Body of pancreas (tissue), 4 donors: ENCODE measurements at regions not wholly inside any gene's neighbourhood (a gene's known extent, or its start where the extent isn't known, plus 50 kb on each side); places are given as distances from the start of the nearest gene placed in this dataset.

Experiments
- ATAC-seq: fragments of 150-250 bp; one replicate; pipeline ENCODE4 v1.9.1; 2016
- DNase-seq, 4 donors: peaks; one replicate each; pipeline ENCODE4 v3.0.0-alpha.2; 2019
- H3K27ac ChIP-seq, 4 donors: fragments of 200-600 bp; sonication (generic); 1 replicate in 3 of 4; 2 replicates in 1 of 4; pipeline versions ENCODE4 v1.5.1 to v1.6.1; 2016 to 2019; ENCODE audit warnings: mild to moderate bottlenecking in 1 of 4, mixed read lengths in 1 of 4, moderate library complexity in 1 of 4
- H3K27me3 ChIP-seq, 2 donors: fragments of 200-600 bp; sonication (generic); one replicate each; pipeline ENCODE4 v1.6.0; 2016; ENCODE audit warnings: mild to moderate bottlenecking in 1 of 2
- H3K36me3 ChIP-seq, 2 donors: fragments of 200-600 bp; sonication (generic); replicated peaks in 1 of 2; 2 replicates each; pipeline ENCODE4 v1.5.1; 2016; ENCODE audit warnings: low read depth in 2 of 2; ENCODE audit not compliant: insufficient read depth in 1 of 2
- H3K4me1 ChIP-seq: fragments of 200-600 bp; sonication (generic); one replicate; pipeline ENCODE4 v1.6.0; 2016
- H3K4me3 ChIP-seq, 2 donors: fragments of 200-600 bp; sonication (generic); 1 replicate in 1 of 2; 2 replicates in 1 of 2; pipeline ENCODE4 v1.5.1; 2016 to 2019
- H3K9me3 ChIP-seq, 3 donors: fragments of 200-600 bp; sonication (generic); 1 replicate in 2 of 3; 2 replicates in 1 of 3; pipeline ENCODE4 v1.5.1; 2016
- POLR2A ChIP-seq, 3 donors: fragments of 450-650 bp; IDR thresholded peaks; one replicate each; pipeline ENCODE4 v1.6.1; 2016; ENCODE audit warnings: antibody characterized with exemption in 3 of 3, mild to moderate bottlenecking in 2 of 3
- WGBS, 2 donors: methylation state at CpG; one replicate each; pipeline ENCODE4 v1.1.5; 2017; 5-methylcytosine and 5-hydroxymethylcytosine counted together
- intact Hi-C: fragments of 100-400 bp; cut with DNase I; formaldehyde crosslinking; loops from one replicate; pipeline ENCODE4 v1.15.1; 2023
- TF ChIP-seq, protein P1 (sequence below), 7 experiments: fragments of 450-650 bp in 4 of 7; fragments of 200-600 bp in 3 of 7; sonication (generic) in 3 of 7; IDR thresholded peaks; one replicate each; pipeline ENCODE4 v1.5.1; 2016 to 2019; ENCODE audit warnings: antibody characterized with exemption in 7 of 7

- TF ChIP-seq, protein P1, sequence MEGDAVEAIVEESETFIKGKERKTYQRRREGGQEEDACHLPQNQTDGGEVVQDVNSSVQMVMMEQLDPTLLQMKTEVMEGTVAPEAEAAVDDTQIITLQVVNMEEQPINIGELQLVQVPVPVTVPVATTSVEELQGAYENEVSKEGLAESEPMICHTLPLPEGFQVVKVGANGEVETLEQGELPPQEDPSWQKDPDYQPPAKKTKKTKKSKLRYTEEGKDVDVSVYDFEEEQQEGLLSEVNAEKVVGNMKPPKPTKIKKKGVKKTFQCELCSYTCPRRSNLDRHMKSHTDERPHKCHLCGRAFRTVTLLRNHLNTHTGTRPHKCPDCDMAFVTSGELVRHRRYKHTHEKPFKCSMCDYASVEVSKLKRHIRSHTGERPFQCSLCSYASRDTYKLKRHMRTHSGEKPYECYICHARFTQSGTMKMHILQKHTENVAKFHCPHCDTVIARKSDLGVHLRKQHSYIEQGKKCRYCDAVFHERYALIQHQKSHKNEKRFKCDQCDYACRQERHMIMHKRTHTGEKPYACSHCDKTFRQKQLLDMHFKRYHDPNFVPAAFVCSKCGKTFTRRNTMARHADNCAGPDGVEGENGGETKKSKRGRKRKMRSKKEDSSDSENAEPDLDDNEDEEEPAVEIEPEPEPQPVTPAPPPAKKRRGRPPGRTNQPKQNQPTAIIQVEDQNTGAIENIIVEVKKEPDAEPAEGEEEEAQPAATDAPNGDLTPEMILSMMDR (IDR thresholded peaks at IDR 0.05): no peak
- TF ChIP-seq POLR2A (IDR thresholded peaks at IDR 0.05): no peak
- peak overlapping the region in 1 of 4 donors; percentile 87 for H3K27ac ChIP-seq
- H3K4me3 ChIP-seq: no peak overlapping the region
- no peaks in the 10 kb centered on the region for H3K36me3 ChIP-seq
- no peaks in the 10 kb centered on the region for H3K27me3 ChIP-seq
- 90 to 93% methylated on average over 2 of the region's 2 CpGs for WGBS, 2 donors
- no peak for ATAC-seq
- no peak for DNase-seq
- intact Hi-C loops: no loop called here
- peaks cover 49% of the 10 kb centered on the region for H3K4me1 ChIP-seq
- no peaks in the 10 kb centered on the region for H3K9me3 ChIP-seq
These were observed 186.5 kb upstream of the ANKRD55 start for GRCh38 chr5:56419667-56420066.

DNA sequence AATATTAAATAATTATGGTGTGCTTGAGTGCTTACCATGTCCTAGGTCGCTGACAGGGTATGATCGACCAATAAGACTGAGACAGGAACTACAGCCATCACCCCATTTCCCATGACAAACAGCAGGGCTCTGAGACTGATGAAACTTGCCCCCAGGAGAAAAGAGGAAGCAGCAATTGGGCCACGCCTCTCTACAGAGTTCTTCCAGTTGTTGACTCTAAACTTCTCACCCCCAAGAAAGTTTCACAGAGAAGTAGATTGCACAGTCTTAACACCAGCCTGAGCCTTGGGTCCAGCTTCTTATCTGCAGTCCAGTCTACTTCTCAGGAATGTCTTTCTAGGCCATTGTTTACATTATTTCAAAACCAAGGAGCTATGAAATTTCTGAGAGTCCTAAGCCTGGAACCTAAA lies 182.2 kb upstream of the ANKRD55 start:
- TF ChIP-seq, protein P1 (IDR thresholded peaks at IDR 0.05): no peak
- TF ChIP-seq POLR2A (IDR thresholded peaks at IDR 0.05): peak in 1 of 3 donors; percentile 13
- Histone ChIP-seq H3K9me3 (no peaks in the 10 kb centered on the region), H3K27ac (peak overlapping the region in 1 of 4 donors; percentile 70), H3K4me3 (no peak overlapping the region), H3K4me1 (peaks cover 14% of the 10 kb centered on the region), H3K36me3 (no peaks in the 10 kb centered on the region), H3K27me3 (no peaks in the 10 kb centered on the region)
- peak in 2 of 4 donors; percentile 27 to 73 for DNase-seq
- intact Hi-C loops: no loop called here
- ATAC-seq: no peak
- 71 to 74% methylated on average over 3 of the region's 3 CpGs for WGBS, 2 donors

GRCh38 chr5:56414066-56414465 lies 180.9 kb upstream of the ANKRD55 start:
- peak overlapping the region in 1 of 4 donors; percentile 70 for H3K27ac ChIP-seq
- 52 to 78% methylated on average over 3 of the region's 3 CpGs for WGBS, 2 donors
- no peak for ATAC-seq

GRCh38 chr5:56413546-56413945 lies 180.4 kb upstream of the ANKRD55 start:
- Histone ChIP-seq H3K9me3 (no peaks in the 10 kb centered on the region), H3K4me1 (peaks cover 26% of the 10 kb centered on the region), H3K27ac (peak overlapping the region in 2 of 4 donors; percentile 7 to 70), H3K27me3 (no peaks in the 10 kb centered on the region), H3K4me3 (no peak overlapping the region), H3K36me3 (no peaks in the 10 kb centered on the region)
- ATAC-seq (no peak), DNase-seq (no peak)
- intact Hi-C loops: no loop called here
- TF ChIP-seq POLR2A (IDR thresholded peaks at IDR 0.05): no peak
- TF ChIP-seq, protein P1 (IDR thresholded peaks at IDR 0.05): no peak
- 61 to 81% methylated on average over 4 of the region's 4 CpGs for WGBS, 2 donors

More at GRCh38 chr5:56414066-56414465, 180.9 kb upstream of the ANKRD55 start:
- Histone ChIP-seq H3K27me3 (no peaks in the 10 kb centered on the region), H3K4me1 (peaks cover 22% of the 10 kb centered on the region), H3K4me3 (no peak overlapping the region), H3K9me3 (no peaks in the 10 kb centered on the region), H3K36me3 (no peaks in the 10 kb centered on the region)
- no peak for TF ChIP-seq POLR2A (IDR thresholded peaks at IDR 0.05)
- TF ChIP-seq, protein P1 (IDR thresholded peaks at IDR 0.05): no peak
- no peak for DNase-seq
- intact Hi-C loops: no loop called here
